ENCODE measurements at regions not wholly inside any gene's neighbourhood (a gene's known extent, or its start where the extent isn't known, plus 50 kb on each side); places are given as distances from the start of the nearest gene placed in this dataset.
A peak's percentile ranks its signal among the peaks of the same experiment; 100 is the strongest.

DNA sequence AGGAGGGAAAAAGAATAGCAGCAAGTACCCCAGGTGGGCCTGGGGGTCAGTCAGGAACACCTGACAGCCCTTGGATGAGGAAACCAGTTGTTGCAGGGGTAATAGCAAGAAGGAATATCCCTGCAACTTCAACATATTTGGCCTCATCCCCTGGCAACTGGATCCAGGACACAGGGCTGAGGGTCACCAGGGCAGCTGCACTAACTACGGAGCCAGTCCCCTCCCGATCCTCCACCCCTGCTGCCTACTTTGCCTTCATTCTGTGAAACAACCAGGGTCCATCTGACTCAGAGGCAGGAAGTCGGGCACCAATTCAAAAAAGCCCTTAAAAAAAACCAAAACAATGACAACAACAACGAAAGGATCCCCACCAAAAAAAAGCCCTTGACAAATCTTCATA, 52.9 kb downstream of the FRMPD3 start:
- Mint-ChIP-seq H3K27me3 (peaks cover 37% of the 10 kb centered on the region), H3K4me3 (no peak overlapping the region), H3K27ac (no peak overlapping the region), H3K36me3 (no peaks in the 10 kb centered on the region), H3K9me3 (no peaks in the 10 kb centered on the region), H3K4me1 (no peaks in the 10 kb centered on the region)
- DNase-seq, result no peak
- CTCF ChIA-PET, result no interaction called here

DNA sequence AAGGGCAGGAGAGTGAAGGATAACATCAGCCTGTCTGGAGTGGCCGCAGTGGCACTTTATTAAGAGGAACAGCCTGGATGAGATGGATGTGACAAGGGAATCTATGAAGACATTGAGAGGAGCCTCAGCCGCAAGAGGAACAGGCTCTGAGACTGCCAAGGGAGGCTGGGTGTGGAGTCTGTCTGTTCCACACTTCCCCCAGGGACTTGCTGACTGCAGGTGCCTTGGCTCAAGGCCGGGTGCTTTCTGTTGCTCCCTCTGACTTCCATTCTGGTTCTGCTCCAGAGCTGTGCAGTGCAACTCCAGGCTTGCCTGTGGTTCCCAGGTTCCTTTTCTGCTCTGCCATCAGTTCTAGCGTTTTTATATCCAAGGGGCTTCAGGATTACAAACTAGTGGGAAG, 54.6 kb downstream of the FRMPD3 start:
- no peaks in the 10 kb centered on the region for H3K36me3 Mint-ChIP-seq
- no peak overlapping the region for H3K4me3 Mint-ChIP-seq
- CTCF ChIA-PET, result no interaction called here
- no peaks in the 10 kb centered on the region for H3K4me1 Mint-ChIP-seq
- peaks cover 48% of the 10 kb centered on the region for H3K27me3 Mint-ChIP-seq
- H3K27ac Mint-ChIP-seq, result no peak overlapping the region
- H3K9me3 Mint-ChIP-seq, result no peaks in the 10 kb centered on the region
- DNase-seq, result no peak

DNA sequence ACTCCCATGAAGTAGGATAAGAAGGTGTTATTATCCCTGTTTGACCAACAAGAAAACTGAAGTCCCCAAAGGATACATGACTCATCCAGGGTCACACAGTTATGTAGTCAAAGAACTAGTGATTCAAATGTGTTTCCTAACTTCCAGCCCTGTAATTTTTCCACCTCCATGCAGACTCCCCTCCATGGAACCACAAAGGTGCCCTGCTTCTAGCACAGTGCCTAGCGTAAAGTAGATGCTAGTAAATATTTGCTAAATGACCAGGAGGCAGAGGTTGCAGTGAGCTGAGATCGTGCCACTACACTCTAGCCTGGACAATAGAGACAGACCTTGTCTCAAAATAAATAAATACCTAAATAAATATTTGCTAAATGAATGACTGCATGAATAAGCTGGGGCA, 55.8 kb downstream of the FRMPD3 start:
- Mint-ChIP-seq H3K27ac (no peak overlapping the region), H3K27me3 (peaks cover 54% of the 10 kb centered on the region), H3K9me3 (no peaks in the 10 kb centered on the region), H3K4me1 (no peaks in the 10 kb centered on the region), H3K36me3 (no peaks in the 10 kb centered on the region), H3K4me3 (no peak overlapping the region)
- no peak for DNase-seq
- CTCF ChIA-PET, result no interaction called here

GRCh38 chrX:107506596-107507031, 57.2 kb downstream of the FRMPD3 start:
- Mint-ChIP-seq H3K27ac (no peak overlapping the region), H3K9me3 (no peaks in the 10 kb centered on the region), H3K4me1 (no peaks in the 10 kb centered on the region), H3K36me3 (no peaks in the 10 kb centered on the region), H3K27me3 (peaks cover 60% of the 10 kb centered on the region), H3K4me3 (no peak overlapping the region)
- CTCF ChIA-PET, result no interaction called here
- no peak for DNase-seq

DNA sequence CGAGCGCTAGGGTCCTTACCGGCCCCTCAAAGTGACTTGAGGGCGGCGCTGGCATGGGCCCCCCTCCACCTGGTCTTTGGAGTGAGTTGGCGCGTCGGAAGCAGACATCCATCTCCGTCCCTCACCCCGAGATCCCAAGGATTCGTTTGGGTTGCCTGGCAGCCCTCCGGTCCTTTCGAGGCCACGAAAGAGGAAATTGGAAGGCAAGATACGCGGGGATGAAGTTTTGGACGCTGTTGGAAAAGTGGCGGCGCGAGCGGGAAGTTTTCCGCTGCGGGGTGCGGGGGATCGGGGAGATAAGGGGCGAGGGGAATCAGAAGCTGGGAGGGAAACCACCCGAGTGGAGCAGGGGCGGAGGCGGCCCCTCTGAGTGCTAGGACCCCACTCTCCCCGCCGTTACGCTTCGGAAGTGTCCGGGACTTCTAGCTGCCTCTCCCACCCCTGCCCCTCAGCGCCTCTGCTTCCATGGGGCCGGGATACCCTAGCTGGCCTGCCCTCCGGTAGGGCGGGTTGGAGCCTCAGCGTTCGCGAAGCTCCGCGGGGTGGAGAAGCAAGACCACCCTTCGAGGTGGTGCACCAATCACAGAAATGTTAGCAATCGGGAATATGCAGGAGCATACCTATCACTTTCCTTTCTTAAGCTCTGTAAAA, 57.8 kb downstream of the FRMPD3 start:
- H3K4me3 Mint-ChIP-seq, result no peak overlapping the region
- H3K4me1 Mint-ChIP-seq, result no peaks in the 10 kb centered on the region
- DNase-seq, result no peak
- peaks cover 65% of the 10 kb centered on the region for H3K27me3 Mint-ChIP-seq
- no peaks in the 10 kb centered on the region for H3K36me3 Mint-ChIP-seq
- CTCF ChIA-PET, result no interaction called here
- no peaks in the 10 kb centered on the region for H3K9me3 Mint-ChIP-seq
- H3K27ac Mint-ChIP-seq, result no peak overlapping the region

- Mint-ChIP-seq H3K4me3 (no peak overlapping the region), H3K36me3 (no peaks in the 10 kb centered on the region), H3K4me1 (no peaks in the 10 kb centered on the region), H3K9me3 (no peaks in the 10 kb centered on the region), H3K27me3 (peaks cover 65% of the 10 kb centered on the region), H3K27ac (no peak overlapping the region)
- DNase-seq, result no peak
- CTCF ChIA-PET, result no interaction called here
Measured at GRCh38 chrX:107507744-107508117, 58.3 kb downstream of the FRMPD3 start.

GRCh38 chrX:107508925-107509324, 59.5 kb downstream of the FRMPD3 start:
- Mint-ChIP-seq H3K36me3 (no peaks in the 10 kb centered on the region), H3K27me3 (peaks cover 60% of the 10 kb centered on the region), H3K4me3 (no peak overlapping the region), H3K9me3 (no peaks in the 10 kb centered on the region), H3K4me1 (no peaks in the 10 kb centered on the region), H3K27ac (no peak overlapping the region)
- no peak for DNase-seq
- CTCF ChIA-PET, result no interaction called here

DNA sequence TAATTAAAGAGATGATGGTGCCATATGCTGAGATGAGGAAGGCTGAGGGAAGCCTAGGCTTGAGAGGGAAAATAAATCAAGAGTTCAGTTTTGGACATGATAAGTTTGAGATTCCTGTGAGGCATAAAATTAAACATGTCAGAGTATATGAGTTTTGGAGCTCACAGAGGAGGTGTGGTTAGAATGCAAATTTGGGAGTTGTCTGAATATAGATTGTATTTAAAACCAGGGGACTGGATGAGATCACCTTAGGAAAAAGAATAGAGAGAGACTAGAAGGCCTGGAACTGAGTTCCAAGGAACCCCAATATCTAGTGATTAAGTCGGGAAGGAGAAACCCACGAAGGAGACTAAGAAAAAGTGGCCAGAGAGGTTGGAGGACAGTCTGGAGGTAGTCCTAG, 65.5 kb downstream of the FRMPD3 start:
- CTCF ChIA-PET, result no interaction called here
- Mint-ChIP-seq H3K27ac (no peak overlapping the region), H3K4me3 (no peak overlapping the region), H3K9me3 (no peaks in the 10 kb centered on the region), H3K4me1 (no peaks in the 10 kb centered on the region), H3K27me3 (peaks cover 18% of the 10 kb centered on the region), H3K36me3 (no peaks in the 10 kb centered on the region)
- DNase-seq, result no peak

- Mint-ChIP-seq H3K36me3 (no peaks in the 10 kb centered on the region), H3K27ac (no peak overlapping the region), H3K4me1 (no peaks in the 10 kb centered on the region), H3K27me3 (peaks cover 8% of the 10 kb centered on the region), H3K4me3 (no peak overlapping the region), H3K9me3 (no peaks in the 10 kb centered on the region)
- CTCF ChIA-PET, result no interaction called here
- DNase-seq, result no peak
Measured at GRCh38 chrX:107521877-107522586, 72.6 kb downstream of the FRMPD3 start.

DNA sequence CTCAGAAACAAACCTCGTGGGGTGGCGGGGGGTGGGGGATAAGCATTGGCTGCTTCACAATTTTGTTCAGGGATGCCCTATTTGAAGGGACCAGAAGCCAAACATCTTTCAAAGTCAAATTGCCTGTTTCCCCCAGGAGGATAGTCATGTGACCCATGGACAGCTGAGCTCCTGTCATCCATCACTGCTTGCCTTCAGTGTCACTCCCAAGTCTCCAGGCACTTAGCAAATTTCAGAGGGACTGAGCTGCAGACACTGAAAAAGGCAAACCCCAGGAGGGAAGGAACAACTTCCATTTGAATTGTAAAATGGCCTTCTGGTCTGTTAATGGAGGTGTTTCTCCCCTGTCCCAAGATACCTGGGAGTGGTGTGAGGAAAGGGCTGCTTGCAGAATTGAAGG, 73.4 kb downstream of the FRMPD3 start:
- Mint-ChIP-seq H3K27ac (no peak overlapping the region), H3K4me3 (no peak overlapping the region), H3K9me3 (no peaks in the 10 kb centered on the region), H3K27me3 (peaks cover 3% of the 10 kb centered on the region), H3K4me1 (no peaks in the 10 kb centered on the region), H3K36me3 (no peaks in the 10 kb centered on the region)
- DNase-seq, result no peak
- CTCF ChIA-PET, result no interaction called here

GRCh38 chrX:107526141-107526540, 76.7 kb downstream of the FRMPD3 start:
- no peak for DNase-seq
- Mint-ChIP-seq H3K27ac (no peak overlapping the region), H3K4me3 (no peak overlapping the region), H3K9me3 (no peaks in the 10 kb centered on the region), H3K36me3 (no peaks in the 10 kb centered on the region), H3K27me3 (peaks cover 14% of the 10 kb centered on the region), H3K4me1 (no peaks in the 10 kb centered on the region)
- CTCF ChIA-PET, result no interaction called here

DNA sequence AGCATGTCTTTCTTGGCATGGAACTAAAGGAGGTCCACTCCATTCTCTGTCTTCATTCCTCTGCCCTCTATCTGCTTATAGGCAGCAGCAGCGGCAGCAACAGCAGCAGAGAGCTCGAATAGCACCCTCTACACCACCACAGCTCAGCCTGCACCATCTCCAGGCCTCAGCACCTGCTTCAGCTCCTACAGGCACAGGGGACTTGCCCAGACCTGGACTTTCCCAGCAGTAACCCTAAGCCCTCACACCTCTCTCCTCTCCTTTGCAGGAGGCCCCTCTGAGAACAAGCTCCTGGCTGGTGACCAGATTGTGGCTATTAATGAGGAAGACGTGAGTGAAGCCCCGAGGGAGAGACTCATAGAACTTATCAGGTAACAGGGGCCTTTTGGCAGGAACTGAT, 80.7 kb downstream of the FRMPD3 start:
- CTCF ChIA-PET, result no interaction called here
- no peak overlapping the region for H3K4me3 Mint-ChIP-seq
- H3K9me3 Mint-ChIP-seq, result no peaks in the 10 kb centered on the region
- no peak for DNase-seq
- H3K27me3 Mint-ChIP-seq, result peaks cover 24% of the 10 kb centered on the region
- no peaks in the 10 kb centered on the region for H3K36me3 Mint-ChIP-seq
- no peak overlapping the region for H3K27ac Mint-ChIP-seq
- no peaks in the 10 kb centered on the region for H3K4me1 Mint-ChIP-seq

DNA sequence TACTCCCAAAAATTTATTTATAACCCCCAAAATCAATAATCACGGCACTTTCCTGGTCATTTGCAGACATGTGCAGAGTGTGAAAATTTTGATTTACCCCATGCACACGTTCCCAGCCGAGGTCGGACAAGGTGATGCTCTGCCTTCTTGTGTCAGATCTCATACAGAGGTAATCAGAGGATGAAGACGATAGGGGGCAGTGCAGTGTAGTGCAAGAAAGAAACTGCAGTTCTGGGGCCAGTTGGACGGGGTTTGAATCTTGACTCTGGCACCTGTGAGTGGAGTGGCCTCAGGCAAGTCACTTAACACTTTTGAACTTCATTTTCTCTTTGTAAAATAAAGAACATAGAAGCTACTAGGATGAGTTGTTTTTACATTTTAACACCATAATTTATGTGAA, 88.4 kb downstream of the FRMPD3 start:
- peaks cover 5% of the 10 kb centered on the region for H3K27me3 Mint-ChIP-seq
- no peaks in the 10 kb centered on the region for H3K9me3 Mint-ChIP-seq
- no peaks in the 10 kb centered on the region for H3K4me1 Mint-ChIP-seq
- H3K27ac Mint-ChIP-seq, result no peak overlapping the region
- no peaks in the 10 kb centered on the region for H3K36me3 Mint-ChIP-seq
- H3K4me3 Mint-ChIP-seq, result no peak overlapping the region
- CTCF ChIA-PET, result interaction anchor here (1.2 to 1.7 kb wide), 4 partner anchors 91 to 237 kb away, joined by 4 to 7 read pairs (median 4); no protein-coding TSS in a partner anchor
- peak; percentile 51 for DNase-seq

DNA sequence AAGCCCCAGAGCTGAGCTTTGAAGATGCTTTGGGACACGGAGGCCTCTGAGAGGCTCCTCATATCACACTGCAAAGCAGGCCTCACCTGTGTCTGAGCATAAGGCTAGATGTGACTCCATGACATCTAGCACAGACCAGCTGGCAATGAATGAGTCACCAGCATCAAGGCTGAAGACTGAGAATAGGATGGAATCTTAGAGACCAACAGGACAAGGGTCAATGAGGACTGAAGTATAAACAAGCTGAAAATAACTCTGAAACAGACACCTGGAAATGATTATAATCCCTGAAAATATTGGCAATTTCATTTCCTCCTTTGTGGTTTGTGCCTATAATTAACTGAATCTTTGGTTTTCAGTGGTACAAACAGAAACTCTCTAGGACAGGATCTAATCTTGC, 87.1 kb upstream of the PRPS1 start:
- CTCF ChIA-PET, result interaction anchor here (1.0 to 1.1 kb wide), 2 partner anchors 113 to 118 kb away, joined by 3 read pairs; no protein-coding TSS in a partner anchor
- no peaks in the 10 kb centered on the region for H3K36me3 Mint-ChIP-seq
- H3K4me1 Mint-ChIP-seq, result no peaks in the 10 kb centered on the region
- no peak overlapping the region for H3K4me3 Mint-ChIP-seq
- no peaks in the 10 kb centered on the region for H3K9me3 Mint-ChIP-seq
- peaks cover 5% of the 10 kb centered on the region for H3K27me3 Mint-ChIP-seq
- no peak for DNase-seq
- no peak overlapping the region for H3K27ac Mint-ChIP-seq

DNA sequence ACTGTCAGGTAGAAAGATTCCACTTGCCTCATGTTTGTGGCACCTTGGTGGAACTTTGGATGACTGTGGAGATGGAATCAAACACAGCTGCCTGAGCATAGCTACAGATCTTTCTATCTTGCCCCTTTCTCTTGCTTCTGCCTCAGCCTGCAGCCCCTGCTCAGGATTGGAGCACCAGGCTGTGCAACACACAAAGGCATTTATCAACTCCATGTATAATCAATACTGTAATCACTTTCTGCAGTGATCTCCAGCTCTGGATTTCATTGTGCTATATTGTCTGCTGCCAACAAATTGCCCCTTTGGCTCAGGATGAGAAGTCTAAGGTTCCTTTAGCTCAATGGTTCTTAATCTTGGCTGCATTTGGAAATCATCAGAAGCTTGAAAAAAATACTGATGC, 86.3 kb upstream of the PRPS1 start:
- Mint-ChIP-seq H3K4me3 (no peak overlapping the region), H3K27me3 (peaks cover 5% of the 10 kb centered on the region), H3K27ac (no peak overlapping the region), H3K9me3 (no peaks in the 10 kb centered on the region), H3K4me1 (no peaks in the 10 kb centered on the region), H3K36me3 (no peaks in the 10 kb centered on the region)
- DNase-seq, result no peak
- CTCF ChIA-PET, result interaction anchor here (1.0 to 1.9 kb wide), 4 partner anchors 112 to 351 kb away, joined by 3 to 6 read pairs (median 3); partner anchors contain the start of gene NCBP2L

All from activated naive CD4-positive, alpha-beta T cell treated with anti-CD3 and anti-CD28 coated beads, Interleukin-2, amount 10 ng/mL, durations not matched to agents 7 days and 5 days (primary cell).